NCI-H146 treated with DMSO at 0.1 percent for 48 hours (cell line): ENCODE measurements at regions not wholly inside any gene's neighbourhood (a gene's known extent, or its start where the extent isn't known, plus 50 kb on each side); places are given as distances from the start of the nearest gene placed in this dataset.
"Not testable (repeated sequence)": the region's sequence is repeated elsewhere in the genome, so short reads cannot be mapped to it uniquely, and the experiment has no call there.

Experiments
- DNase-seq: peaks from one replicate; lab custom pipeline; 2025; ENCODE audit not compliant: unreplicated experiment; lab: John Stamatoyannopoulos, UW

DNA sequence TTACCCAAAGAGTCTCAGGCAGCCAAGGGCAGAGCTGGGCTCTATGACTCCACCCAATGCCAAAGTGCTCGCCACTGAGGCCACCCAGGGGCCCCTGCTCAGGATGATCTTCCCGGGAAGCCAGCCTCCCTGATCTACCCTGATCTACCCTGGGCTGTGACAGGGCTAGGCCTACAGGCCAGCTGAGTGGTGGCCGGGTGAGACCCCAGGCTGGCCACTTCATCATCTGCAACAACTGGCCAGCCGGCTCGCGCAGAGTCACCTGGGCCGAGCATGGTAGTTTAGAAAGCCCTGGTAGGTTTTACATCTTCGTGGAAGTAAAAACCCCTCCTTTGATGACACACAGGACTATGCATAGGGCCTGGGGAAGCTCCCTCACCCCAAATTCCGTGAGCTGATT lies 276.3 kb downstream of the NDUFA10 start:
- DNase-seq: no peak

DNA sequence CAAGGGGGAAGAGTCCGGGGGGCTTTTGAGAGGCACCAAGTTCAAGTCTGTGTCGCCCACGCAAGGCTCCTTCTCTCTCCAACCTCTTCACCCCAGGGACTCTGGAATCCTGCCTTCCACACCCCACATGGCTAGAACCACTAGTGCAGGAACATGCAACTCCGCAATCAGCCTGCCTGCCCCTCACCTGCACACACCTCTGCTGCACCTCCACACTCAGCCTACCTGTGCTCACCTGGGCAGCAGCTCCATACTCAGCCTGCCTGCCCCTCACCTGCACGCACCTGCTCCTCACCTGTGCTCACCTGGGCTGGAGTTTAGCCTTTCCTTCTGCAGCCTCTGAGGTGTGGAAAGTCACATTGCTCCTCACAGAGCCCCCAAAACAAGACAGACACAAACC lies 277.4 kb downstream of the NDUFA10 start:
- no peak for DNase-seq

DNA sequence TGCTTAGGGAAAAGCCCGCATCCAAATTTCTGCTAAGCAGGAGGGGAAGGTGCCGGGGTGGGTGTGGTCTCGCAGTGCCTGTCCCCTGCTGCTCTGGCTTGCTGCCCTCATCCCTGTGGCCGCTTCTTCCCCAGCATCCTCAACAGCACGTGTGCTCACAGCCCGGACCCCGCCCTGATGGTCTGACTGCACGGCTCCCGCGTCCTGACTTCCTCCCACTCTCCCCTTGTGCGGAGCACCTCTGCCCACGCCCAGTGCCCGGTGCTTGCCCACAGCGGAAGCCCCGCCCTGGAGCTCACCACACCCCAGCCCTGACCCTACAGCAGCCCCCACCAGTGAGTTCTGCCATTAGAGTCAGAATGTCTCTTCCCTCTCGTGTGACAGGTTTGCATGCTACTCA lies 277.9 kb downstream of the NDUFA10 start:
- no peak for DNase-seq

DNA sequence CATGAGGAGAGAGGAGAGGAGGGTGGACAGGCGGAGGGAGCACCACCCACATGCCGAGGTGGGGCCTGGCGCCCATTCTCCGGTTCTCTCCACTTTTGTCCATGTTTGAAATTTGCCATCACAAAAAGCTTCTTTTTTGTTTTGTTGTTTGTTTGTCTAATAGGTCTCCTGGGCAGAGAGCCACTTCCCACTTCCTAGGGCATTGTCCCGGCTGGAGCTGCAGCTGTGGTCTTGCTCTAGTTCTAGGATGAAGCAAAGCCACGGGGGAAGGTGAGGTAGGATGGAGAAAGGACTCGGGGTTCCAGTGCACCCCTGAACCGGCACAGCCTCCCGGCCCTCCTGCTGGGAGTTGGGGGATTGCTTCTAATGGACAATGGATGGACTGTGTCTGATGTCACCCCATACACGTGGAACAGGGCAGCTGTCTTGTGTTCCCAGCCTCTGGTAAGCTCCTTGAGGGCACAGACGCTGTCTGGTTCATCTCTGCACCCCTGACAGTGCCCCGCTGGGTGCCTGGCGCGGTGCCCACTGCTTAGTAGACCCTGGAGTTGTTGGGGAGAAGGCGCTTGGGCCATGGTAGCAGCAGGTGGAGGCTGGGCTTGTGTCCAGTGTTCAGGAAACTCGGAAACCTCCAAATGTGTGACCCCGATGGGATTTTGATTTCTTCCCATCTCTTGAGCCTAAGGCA lies 278.4 kb downstream of the NDUFA10 start:
- no peak for DNase-seq

DNA sequence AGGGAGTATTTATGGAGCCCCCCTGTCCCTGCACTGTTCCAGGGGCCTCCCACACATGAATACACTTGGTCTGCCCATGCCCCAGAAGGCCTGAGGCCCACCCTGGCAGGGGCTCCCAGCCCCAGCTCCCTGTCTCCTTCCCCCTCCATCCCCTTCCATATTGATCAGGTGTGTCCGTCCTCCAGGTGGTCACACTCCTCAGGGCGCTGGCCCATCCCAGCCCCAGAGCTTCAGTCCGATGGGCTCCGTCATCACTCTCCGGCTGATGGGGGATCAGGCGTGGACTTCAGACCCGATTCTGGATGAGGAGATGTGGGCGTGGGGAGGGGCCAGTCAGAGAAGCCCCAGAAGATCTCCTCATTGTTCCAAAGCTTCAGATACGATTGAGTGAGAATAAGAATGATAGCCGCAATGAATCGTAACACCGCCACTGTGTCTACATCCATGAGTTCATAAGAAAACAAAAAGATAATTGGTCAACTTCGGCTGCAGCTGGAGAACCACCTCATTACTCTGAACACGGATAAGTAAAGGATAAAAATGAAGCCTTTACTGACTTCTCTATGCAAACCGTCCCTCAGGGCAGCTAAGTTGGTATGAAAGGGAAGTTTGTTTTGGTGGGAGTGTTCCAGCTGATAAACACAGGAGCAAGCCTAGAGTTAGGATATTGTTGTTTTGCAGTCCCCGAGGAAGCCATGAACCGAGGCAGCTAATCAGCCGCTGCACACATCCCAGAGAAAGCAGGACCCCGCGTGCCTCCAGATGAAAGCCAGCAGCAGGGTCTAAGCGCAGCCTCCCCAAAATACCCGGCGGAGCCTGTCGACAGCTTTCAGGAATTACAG lies 279.5 kb downstream of the NDUFA10 start:
- DNase-seq: no peak

DNA sequence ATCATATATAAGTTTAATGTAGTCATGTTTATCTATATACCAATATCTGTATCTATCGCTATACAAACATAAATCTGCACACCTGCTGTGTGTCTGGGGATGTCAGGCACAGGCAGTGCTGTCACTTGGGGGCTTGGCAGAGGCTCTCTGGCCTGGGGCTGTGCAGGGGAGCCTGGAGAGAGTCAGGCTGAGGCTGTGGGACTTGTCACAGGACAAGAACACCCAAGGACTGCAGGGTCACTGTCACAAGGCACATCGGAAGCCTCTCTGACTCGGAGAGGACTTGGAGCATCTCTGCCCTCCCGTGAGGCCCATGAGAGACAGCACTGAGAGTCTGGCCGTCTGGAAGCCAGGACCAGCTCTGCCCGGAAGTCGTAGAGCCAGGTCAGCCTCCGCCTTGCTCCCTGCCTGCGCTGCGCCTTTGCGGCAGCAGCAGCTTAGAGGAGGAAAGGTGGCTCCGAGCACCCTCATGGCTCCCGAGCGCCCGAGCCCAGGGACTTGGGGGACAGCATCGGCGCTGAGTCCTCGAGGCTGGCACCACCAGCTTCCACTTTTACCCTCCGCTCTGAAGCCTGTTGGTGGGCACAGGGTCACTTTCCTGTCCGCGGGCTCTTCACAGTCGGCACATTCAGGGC lies 280.3 kb downstream of the NDUFA10 start:
- no peak for DNase-seq

DNA sequence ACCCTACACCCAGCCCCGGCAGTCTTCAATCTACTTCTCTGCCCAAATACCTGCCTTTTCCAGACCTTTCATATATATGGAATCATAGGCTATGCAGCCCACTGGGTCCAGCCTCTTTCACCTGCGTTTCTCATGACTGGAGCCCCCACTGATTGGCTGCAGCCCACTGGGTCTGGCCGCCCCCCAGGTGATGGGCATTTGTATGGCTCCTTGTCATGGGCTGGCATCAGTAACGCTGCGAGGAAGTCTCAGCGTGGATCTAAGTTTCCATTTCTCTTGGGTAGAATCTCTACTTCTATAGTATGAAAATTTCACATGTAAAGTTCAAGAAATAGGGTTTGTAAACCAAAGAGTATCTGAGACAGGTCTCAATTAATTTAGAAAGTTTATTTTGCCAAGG lies 281.9 kb downstream of the NDUFA10 start:
- no peak for DNase-seq

DNA sequence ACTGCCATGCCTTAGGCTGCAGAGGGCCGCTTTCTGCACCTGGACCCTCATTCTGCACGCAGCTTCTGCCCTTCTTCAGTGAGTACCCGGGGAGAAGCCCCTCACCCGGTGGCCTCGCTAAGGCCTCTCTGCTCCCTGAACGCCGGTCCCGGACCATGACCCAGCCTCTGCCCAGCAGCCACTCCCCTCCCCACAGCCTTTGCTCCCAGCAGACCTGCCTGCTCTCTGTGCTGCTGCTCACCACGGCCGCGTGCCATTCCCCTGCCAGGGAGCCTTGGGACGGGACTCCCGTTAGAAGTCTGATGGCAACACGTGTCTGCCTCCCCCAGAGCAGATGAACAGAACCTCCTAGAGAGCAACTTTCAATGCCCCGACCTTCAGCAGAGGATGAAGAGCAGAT lies 282.8 kb downstream of the NDUFA10 start:
- DNase-seq: no peak

DNA sequence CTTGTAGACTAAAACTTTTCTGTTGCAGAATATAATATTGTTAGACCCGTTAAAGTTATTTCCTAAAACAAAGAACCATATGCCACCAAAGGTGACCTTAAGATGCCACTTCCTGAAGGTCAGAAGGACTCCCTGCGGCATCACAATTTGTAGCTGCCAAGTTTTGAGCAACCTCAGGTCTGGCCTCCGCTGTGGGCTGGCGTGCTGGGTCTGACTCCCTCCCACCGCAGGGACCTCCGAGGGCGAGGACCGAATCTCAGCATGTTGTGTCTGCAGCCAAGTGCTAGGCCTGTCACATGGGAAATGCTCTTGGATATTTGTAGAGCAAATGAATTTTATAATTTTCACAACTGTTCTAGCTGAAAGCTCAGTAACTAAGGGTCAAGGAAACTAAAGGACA lies 285.9 kb downstream of the NDUFA10 start:
- DNase-seq: no peak

DNA sequence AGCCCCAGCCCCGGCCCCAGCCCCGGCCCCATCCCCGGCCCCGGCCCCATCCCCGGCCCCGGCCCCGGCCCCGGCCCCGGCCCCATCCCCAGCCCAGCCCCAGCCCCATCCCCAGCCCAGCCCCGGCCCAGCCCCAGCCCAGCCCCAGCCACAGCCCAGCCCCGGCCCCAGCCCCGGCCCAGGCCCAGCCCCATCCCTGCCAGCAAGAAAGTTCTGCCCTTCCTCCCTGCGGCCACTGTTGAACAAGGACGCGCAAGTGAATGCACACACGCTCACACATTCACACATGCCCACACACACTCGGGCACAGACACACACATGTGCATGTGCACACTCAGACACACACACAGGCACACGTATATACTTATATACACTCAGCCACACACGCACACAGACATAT lies 287.0 kb downstream of the NDUFA10 start:
- no peak for DNase-seq

DNA sequence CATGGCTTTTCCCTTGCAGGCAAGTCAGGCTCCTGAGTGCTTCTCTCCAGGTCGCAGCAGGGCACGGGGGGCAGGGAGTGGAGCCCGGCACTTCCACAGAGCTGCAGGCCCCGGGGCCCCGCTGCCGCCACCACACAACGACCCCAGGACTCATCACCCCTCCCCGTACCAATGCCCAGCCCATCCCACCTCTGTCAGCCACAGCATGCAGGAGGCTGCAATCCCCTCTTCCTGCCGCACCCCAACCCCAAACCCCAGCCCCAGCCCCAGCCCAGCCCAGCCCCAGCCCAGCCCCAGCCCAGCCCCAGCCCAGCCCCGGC lies 288.0 kb downstream of the NDUFA10 start:
- DNase-seq: no peak

DNA sequence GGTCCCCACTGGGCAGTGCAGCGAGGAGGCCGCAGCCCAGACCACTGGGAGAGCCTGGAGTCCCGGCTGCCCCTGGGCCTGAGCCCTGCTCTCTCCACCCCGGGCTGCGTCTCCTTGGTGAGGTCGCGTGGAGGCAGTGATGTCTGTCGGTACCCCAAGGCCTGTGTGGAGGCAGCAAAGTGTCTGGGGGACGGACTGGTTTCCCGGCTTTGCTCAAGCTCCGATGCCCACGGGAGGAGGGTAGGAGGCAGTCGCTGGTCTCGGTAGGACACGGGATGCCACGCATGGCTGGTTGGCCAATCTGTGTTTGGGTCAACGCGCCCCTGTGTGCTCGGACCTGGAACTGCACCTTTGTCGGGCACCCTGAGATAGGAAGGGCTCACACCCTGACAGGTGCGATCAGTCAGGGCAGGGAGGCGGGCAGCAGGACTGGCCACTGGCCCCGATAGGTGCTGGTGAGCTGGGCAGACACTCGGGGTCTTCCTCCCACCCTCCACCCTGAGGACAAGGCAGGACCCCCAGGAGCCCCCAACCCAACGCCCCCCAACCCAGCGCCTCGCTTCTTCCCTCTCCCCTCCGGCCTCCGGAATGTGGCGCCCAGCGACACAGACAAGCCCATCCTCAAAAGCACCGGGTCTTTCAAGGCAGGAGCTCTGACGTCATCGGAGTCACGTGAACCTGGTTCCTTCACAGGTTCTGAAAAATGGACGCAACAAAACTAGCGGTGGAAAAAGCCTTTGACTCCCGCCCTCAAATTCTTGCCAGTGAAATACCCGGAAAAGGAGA lies 288.6 kb downstream of the NDUFA10 start:
- DNase-seq: no peak

DNA sequence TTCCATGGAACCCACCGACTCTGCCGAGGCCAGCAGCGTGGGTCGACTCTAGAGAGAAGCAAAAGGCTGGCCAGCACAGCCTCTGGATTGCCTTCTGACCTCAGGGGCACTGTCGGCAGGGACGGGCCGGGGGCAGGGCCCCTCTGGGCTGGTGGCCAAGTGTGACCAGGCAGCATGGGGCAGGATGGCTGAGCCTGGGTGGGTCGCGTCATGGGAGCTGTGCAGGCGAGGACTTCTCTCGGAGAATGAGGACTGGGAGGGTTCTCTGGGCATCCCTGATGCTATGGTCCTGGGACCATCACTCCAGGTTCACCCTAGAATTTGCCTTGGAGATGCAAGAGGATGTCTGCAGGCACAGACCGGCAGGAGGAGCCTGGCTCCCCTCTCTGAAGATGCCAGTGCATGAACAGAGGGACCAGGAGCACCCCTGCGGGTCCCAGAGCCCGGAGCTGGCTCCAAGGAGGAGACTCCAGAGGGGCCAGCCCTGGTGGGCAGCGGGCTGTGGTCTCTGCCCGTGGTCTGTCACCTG lies 289.2 kb downstream of the NDUFA10 start:
- no peak for DNase-seq

DNA sequence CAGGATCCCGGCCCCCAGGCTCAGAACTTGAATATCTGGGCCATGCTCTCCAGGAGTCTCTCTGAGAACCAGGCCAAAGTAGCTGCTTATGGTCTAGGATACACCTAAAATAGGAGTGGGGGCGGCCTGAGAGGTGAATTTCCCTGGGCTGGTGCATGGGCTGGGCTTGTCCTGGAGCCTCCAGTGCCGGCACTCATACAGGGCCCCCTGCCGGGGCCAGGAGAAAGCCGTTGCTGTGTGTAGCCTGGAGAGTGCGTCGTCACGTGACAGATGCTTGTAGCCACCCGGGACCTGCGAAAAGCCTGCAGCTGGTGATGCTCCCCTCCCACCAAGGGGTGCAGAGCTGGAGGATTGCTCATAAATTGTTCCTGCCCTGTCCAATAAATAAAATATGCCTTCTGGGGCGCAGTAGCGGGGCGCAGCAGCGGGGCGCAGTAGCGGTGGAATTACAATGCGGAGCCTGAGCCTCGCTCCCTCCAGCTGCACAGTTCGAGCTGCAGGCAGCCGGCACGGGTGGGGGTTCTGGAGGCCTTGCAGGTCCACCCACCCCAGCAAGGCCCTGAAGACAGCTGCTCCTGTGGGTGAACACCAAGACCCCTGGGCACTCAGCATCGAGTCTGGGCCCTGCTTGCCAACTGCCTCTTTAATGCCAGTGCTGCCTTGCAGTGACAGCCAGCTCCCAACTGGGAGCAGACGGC lies 289.9 kb downstream of the NDUFA10 start:
- no peak for DNase-seq

DNA sequence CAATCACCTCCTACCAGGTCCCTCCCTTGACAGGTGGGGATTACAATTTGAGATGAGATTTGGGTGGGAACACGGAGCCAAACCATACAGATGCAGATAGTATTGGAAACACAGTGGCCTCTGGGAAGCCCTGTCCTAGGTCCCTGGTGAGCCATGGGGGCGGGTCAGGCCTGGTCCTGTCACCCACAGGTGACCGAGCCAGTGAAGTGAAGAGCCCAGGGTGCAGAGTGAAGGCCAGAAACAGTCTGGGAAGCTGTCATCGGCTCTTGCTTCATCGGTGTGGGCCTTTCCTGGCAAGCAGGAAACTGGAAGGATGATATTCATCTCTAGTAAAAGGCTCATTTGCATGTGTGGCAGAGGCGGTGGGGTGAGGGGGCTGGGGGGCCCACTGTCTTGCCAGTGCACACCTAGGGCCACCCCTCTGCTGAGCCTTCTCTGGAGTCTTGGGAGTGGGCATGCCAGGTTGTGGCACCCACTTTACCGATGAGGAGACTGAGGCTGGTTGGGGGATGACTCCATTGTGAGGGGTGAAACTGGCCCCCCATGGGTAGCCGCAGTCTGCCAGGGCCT lies 290.6 kb downstream of the NDUFA10 start:
- DNase-seq: no peak

DNA sequence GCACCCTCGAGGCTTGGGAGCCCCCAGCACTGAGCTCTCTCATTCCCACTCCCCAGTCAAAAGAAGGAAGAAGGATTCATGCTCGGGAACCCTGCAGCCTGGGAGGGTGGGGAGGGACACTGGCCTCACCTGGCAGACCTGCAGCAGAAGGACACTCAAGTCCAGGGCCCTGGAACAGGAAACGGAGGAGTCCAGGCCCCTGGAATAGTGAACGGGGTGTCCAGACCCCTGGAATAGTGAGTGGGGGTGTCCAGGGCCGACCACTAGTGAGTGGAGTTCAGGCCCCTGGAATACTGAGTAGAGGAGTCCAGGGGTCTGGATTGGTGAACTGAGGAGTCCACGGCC lies 292.5 kb downstream of the NDUFA10 start:
- DNase-seq: no peak

DNA sequence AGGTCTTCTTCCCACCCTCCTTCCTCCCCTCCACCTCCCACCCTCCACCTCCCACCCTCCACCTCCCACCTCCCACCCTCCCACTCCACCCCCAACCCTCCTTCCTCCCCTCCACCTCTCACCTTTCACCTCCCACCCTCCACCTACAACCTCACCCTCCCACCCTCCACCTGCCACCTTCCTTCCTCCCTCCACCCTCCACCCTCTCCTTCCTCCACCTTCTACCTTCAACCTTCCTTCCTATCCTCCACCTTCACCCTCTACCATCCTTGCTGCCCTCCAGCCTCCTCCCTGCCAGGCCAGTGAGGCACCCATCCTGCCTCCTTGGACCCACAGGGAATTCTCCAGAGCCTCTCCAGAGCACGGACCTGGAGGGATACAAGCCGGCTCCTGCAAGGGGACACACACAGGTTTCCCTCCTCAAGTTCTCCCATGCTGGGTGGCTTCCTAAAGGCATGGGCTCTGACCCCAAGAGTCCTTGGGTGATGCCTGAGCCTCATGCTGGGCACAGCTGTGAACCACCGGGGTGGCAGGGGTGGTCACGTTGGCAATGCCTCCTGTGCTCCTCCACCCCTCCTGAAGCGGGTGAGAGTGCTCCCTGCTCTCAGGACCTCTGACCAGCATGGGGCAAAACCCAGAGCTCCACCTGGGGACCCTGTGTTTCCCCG lies 293.0 kb downstream of the NDUFA10 start:
- no peak for DNase-seq

DNA sequence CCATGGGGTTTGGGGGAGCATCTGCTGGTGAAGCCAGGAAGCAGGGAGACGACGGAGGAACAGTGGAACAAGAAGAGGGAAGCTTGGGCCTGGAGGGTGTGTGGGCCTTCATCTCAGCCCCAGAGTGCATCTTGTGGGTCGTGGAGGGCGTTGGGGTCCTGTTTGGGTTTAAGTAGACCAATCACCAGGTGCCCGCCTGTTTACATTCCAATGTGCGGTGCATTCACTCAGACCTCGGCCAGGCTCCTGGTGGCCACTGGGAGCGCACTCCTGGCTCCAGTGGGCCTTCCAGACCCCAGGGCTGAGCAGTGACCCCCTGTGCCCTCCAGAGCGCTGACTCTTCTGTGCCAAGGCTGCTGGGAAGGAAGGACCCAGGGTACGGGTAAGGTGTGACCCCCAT lies 293.7 kb downstream of the NDUFA10 start:
- no peak for DNase-seq

DNA sequence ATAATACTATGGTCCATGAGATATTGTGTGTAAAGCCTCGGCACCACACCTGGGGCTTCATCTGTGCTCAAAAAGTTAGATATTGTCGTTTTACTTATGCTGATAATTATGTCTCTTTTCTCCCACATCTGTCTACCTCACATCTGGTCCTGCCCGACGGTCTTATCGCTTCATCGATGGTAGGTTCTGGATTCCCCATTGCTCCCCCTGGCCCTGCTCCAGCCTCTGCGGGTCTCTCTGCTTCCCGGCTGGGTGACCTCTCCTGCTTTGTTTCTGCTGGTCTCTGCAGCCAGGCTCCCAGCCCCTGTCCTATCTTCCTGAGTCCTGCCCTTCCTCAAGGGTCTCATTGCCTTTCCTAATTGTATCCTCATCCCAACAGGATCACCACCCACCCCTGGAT lies 294.2 kb downstream of the NDUFA10 start:
- no peak for DNase-seq

DNA sequence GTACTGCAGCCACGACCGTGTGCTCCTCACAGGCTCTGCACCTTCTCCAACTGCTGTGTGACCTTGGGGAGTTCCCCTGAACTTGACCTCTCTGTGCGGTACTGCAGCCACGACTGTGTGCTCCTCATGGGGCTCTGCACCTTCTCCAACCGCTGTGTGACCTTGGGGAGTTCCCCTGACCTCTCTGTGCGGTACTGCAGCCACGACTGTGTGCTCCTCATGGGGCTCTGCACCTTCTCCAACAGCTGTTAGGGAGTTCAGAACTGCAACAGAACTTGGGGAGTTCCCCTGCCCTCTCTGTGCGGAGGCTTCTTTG lies 294.6 kb downstream of the NDUFA10 start:
- not testable (repeated sequence) for DNase-seq
